ENCODE measurements at regions not wholly inside any gene's neighbourhood (a gene's known extent, or its start where the extent isn't known, plus 50 kb on each side); places are given as distances from the start of the nearest gene placed in this dataset.
"Not testable (repeated sequence)": the region's sequence is repeated elsewhere in the genome, so short reads cannot be mapped to it uniquely, and the experiment has no call there.

- FAIRE-seq (no peak), DNase-seq (peak; percentile 69 to 87)
- H3K27me3 ChIP-seq (ENCODE audit: control insufficient read depth in 3 of 3, insufficient read depth in 3 of 3, low read length in 3 of 3), result no peaks in the 10 kb centered on the region
- WGBS, 3 donors, result 7 to 20% (median 18%) methylated on average over 8 of the region's 8 CpGs
- H3K9me3 ChIP-seq (ENCODE audit: control insufficient read depth in 2 of 2, insufficient read depth in 1 of 2, low read depth in 1 of 2, low read length in 1 of 2), result no peaks in the 10 kb centered on the region
- peak overlapping the region in 2 of 3 donors; percentile 14 to 17 for H3K27ac ChIP-seq (ENCODE audit: low read depth in 1 of 3, low read length in 2 of 3)
- H3K36me3 ChIP-seq (ENCODE audit: control insufficient read depth in 3 of 3, insufficient read depth in 2 of 3, low read depth in 1 of 3, low read length in 3 of 3), result no peaks in the 10 kb centered on the region
- H3K4me1 ChIP-seq (ENCODE audit: control insufficient read depth in 3 of 3, insufficient read depth in 2 of 3, low read depth in 1 of 3, low read length in 2 of 3), result peaks cover 0 to 10% (median 6%) of the 10 kb centered on the region in 3 donors
- peak overlapping the region in 2 of 3 donors; percentile 34 for H3K4me3 ChIP-seq (ENCODE audit: low read depth in 1 of 3, low read length in 3 of 3)
These were observed 223.0 kb upstream of the SYNCRIP start for GRCh38 chr6:85865420-85866369.

- H3K4me1 ChIP-seq (ENCODE audit: control insufficient read depth in 3 of 3, insufficient read depth in 2 of 3, low read depth in 1 of 3, low read length in 2 of 3), result peaks cover 0 to 10% (median 6%) of the 10 kb centered on the region in 3 donors
- DNase-seq (peak; percentile 8 to 49), FAIRE-seq (no peak)
- WGBS, 3 donors, result 14 to 36% (median 24%) methylated on average over 7 of the region's 7 CpGs
- no peaks in the 10 kb centered on the region for H3K9me3 ChIP-seq (ENCODE audit: control insufficient read depth in 2 of 2, insufficient read depth in 1 of 2, low read depth in 1 of 2, low read length in 1 of 2)
- H3K27ac ChIP-seq (ENCODE audit: low read depth in 1 of 3, low read length in 2 of 3), result no peak overlapping the region
- H3K4me3 ChIP-seq (ENCODE audit: low read depth in 1 of 3, low read length in 3 of 3), result no peak overlapping the region
- H3K36me3 ChIP-seq (ENCODE audit: control insufficient read depth in 3 of 3, insufficient read depth in 2 of 3, low read depth in 1 of 3, low read length in 3 of 3), result no peaks in the 10 kb centered on the region
- H3K27me3 ChIP-seq (ENCODE audit: control insufficient read depth in 3 of 3, insufficient read depth in 3 of 3, low read length in 3 of 3), result no peaks in the 10 kb centered on the region
These were observed 222.0 kb upstream of the SYNCRIP start for GRCh38 chr6:85864453-85865401.

DNA sequence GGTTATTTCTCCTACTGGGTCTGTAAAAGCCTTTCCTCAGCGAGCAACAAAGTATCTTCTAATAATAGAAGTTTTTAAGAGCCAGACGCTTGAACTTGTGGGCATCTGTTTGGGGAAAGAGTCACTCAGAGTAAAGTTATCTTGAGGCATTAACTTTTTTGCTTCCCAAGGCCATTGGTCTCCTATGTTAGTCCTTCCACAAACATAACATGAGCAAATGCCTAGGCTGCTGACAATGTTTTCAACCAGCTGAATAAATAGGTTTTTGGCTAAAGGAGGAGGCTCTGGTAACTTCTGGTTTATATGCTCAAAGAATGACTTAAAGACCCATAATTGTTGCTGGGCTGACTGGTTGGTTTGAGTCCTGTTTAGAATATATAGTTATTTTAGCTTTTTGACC, 213.5 kb upstream of the SYNCRIP start:
- Histone ChIP-seq H3K4me1 (ENCODE audit: control insufficient read depth in 3 of 3, insufficient read depth in 2 of 3, low read depth in 1 of 3, low read length in 2 of 3) (no peaks in the 10 kb centered on the region), H3K36me3 (ENCODE audit: control insufficient read depth in 3 of 3, insufficient read depth in 2 of 3, low read depth in 1 of 3, low read length in 3 of 3) (no peaks in the 10 kb centered on the region), H3K4me3 (ENCODE audit: low read depth in 1 of 3, low read length in 3 of 3) (no peak overlapping the region), H3K27ac (ENCODE audit: low read depth in 1 of 3, low read length in 2 of 3) (no peak overlapping the region), H3K9me3 (ENCODE audit: control insufficient read depth in 2 of 2, insufficient read depth in 1 of 2, low read depth in 1 of 2, low read length in 1 of 2) (no peaks in the 10 kb centered on the region), H3K27me3 (ENCODE audit: control insufficient read depth in 3 of 3, insufficient read depth in 3 of 3, low read length in 3 of 3) (no peaks in the 10 kb centered on the region)
- WGBS, 3 donors, result 46 to 69% (median 63%) methylated on average over 2 of the region's 2 CpGs
- DNase-seq (no peak), FAIRE-seq (no peak)

DNA sequence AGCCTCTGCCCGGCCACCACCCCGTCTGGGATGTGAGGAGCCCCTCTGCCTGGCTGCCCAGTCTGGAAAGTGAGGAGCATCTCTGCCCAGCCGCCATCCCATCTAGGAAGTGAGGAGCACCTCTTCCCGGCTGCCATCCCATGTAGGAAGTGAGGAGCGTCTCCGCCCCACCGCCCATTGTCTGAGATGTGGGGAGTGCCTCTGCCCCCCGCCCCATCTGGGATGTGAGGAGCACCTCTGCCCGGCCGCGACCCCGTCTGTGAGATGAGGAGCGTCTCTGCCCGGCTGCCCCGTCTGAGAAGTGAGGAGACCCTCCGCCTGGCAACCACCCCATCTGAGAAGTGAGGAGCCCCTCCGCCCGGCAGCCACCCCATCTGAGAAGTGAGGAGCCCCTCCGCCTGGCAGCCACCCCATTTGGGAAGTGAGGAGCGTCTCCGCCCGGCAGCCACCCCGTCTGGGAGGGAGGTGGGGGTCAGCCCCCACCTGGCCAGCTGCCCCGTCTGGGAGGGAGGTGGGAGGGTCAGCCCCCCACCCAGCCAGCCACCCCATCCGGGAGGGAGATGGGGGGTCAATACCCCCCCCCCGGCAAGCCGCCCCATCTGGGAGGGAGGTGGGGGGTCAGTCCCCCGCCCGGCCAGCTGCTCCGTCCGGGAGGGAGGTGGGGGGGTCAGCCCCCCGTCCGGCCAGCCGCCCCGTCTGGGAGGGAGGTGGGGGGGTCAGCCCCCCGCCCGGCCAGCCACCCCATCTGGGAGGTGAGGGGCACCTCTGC, 195.8 kb upstream of the SYNCRIP start:
- H3K27me3 ChIP-seq (ENCODE audit: control insufficient read depth in 3 of 3, insufficient read depth in 3 of 3, low read length in 3 of 3); H3K4me1 ChIP-seq (ENCODE audit: control insufficient read depth in 3 of 3, insufficient read depth in 2 of 3, low read depth in 1 of 3, low read length in 2 of 3); FAIRE-seq; H3K36me3 ChIP-seq (ENCODE audit: control insufficient read depth in 3 of 3, insufficient read depth in 2 of 3, low read depth in 1 of 3, low read length in 3 of 3); H3K4me3 ChIP-seq (ENCODE audit: low read depth in 1 of 3, low read length in 3 of 3); DNase-seq; H3K27ac ChIP-seq (ENCODE audit: low read depth in 1 of 3, low read length in 2 of 3): not testable (repeated sequence)
- peaks cover 1 to 19% of the 10 kb centered on the region in 2 donors for H3K9me3 ChIP-seq (ENCODE audit: control insufficient read depth in 2 of 2, insufficient read depth in 1 of 2, low read depth in 1 of 2, low read length in 1 of 2)
- WGBS, 3 donors, result 93 to 96% (median 95%) methylated on average over 19 to 35 of the region's 37 CpGs

- no peak for FAIRE-seq
- Histone ChIP-seq H3K27ac (ENCODE audit: low read depth in 1 of 3, low read length in 2 of 3) (no peak overlapping the region), H3K36me3 (ENCODE audit: control insufficient read depth in 3 of 3, insufficient read depth in 2 of 3, low read depth in 1 of 3, low read length in 3 of 3) (no peaks in the 10 kb centered on the region), H3K9me3 (ENCODE audit: control insufficient read depth in 2 of 2, insufficient read depth in 1 of 2, low read depth in 1 of 2, low read length in 1 of 2) (peaks cover 0 to 36% of the 10 kb centered on the region in 2 donors), H3K4me1 (ENCODE audit: control insufficient read depth in 3 of 3, insufficient read depth in 2 of 3, low read depth in 1 of 3, low read length in 2 of 3) (no peaks in the 10 kb centered on the region), H3K4me3 (ENCODE audit: low read depth in 1 of 3, low read length in 3 of 3) (no peak overlapping the region), H3K27me3 (ENCODE audit: control insufficient read depth in 3 of 3, insufficient read depth in 3 of 3, low read length in 3 of 3) (no peaks in the 10 kb centered on the region)
- no peak for DNase-seq
These were observed 186.3 kb upstream of the SYNCRIP start for GRCh38 chr6:85828973-85829372.

- Histone ChIP-seq H3K27ac (ENCODE audit: low read depth in 1 of 3, low read length in 2 of 3) (no peak overlapping the region), H3K36me3 (ENCODE audit: control insufficient read depth in 3 of 3, insufficient read depth in 2 of 3, low read depth in 1 of 3, low read length in 3 of 3) (no peaks in the 10 kb centered on the region), H3K4me1 (ENCODE audit: control insufficient read depth in 3 of 3, insufficient read depth in 2 of 3, low read depth in 1 of 3, low read length in 2 of 3) (no peaks in the 10 kb centered on the region), H3K4me3 (ENCODE audit: low read depth in 1 of 3, low read length in 3 of 3) (no peak overlapping the region), H3K27me3 (ENCODE audit: control insufficient read depth in 3 of 3, insufficient read depth in 3 of 3, low read length in 3 of 3) (no peaks in the 10 kb centered on the region), H3K9me3 (ENCODE audit: control insufficient read depth in 2 of 2, insufficient read depth in 1 of 2, low read depth in 1 of 2, low read length in 1 of 2) (peaks cover 0 to 36% of the 10 kb centered on the region in 2 donors)
- 92 to 100% (median 100%) methylated on average over 1 of the region's 1 CpG for WGBS, 3 donors
- FAIRE-seq, result no peak
- DNase-seq, result no peak
These were observed 184.3 kb upstream of the SYNCRIP start for GRCh38 chr6:85826997-85827396.

DNA sequence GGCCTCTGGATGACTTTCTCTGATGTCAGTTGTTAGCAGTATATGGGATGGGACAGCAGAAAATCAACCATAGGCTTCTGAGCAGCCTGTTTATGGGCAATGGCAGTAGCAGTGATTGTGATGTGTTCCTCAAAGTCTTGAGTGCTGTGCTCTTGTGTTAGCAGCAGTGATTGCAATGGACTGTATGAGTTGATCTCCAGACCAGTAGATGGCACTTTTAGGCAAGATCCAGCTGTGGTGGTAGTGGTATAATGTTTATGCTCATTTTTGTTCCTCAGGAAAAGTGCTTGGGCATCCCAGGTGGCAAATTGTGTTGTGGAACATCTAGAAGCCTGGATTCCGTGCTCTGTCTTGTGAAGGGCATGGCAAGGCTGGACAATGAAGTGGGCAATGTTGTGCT, 181.6 kb upstream of the SYNCRIP start:
- Histone ChIP-seq H3K36me3 (ENCODE audit: control insufficient read depth in 3 of 3, insufficient read depth in 2 of 3, low read depth in 1 of 3, low read length in 3 of 3) (no peaks in the 10 kb centered on the region), H3K4me1 (ENCODE audit: control insufficient read depth in 3 of 3, insufficient read depth in 2 of 3, low read depth in 1 of 3, low read length in 2 of 3) (no peaks in the 10 kb centered on the region), H3K9me3 (ENCODE audit: control insufficient read depth in 2 of 2, insufficient read depth in 1 of 2, low read depth in 1 of 2, low read length in 1 of 2) (peaks cover 0 to 36% of the 10 kb centered on the region in 2 donors), H3K4me3 (ENCODE audit: low read depth in 1 of 3, low read length in 3 of 3) (no peak overlapping the region), H3K27me3 (ENCODE audit: control insufficient read depth in 3 of 3, insufficient read depth in 3 of 3, low read length in 3 of 3) (no peaks in the 10 kb centered on the region), H3K27ac (ENCODE audit: low read depth in 1 of 3, low read length in 2 of 3) (no peak overlapping the region)
- DNase-seq, result no peak
- FAIRE-seq, result no peak
- WGBS, 3 donors, result 71 to 74% (median 72%) methylated on average over 1 of the region's 1 CpG

- no peak overlapping the region for H3K27ac ChIP-seq (ENCODE audit: low read depth in 1 of 3, low read length in 2 of 3)
These were observed 167.9 kb upstream of the SYNCRIP start for GRCh38 chr6:85810558-85810957.

More at GRCh38 chr6:85810558-85810957, 167.9 kb upstream of the SYNCRIP start:
- no peaks in the 10 kb centered on the region for H3K36me3 ChIP-seq (ENCODE audit: control insufficient read depth in 3 of 3, insufficient read depth in 2 of 3, low read depth in 1 of 3, low read length in 3 of 3)
- H3K9me3 ChIP-seq (ENCODE audit: control insufficient read depth in 2 of 2, insufficient read depth in 1 of 2, low read depth in 1 of 2, low read length in 1 of 2), result peaks cover 0 to 28% of the 10 kb centered on the region in 2 donors
- H3K4me3 ChIP-seq (ENCODE audit: low read depth in 1 of 3, low read length in 3 of 3), result no peak overlapping the region
- no peak for DNase-seq
- WGBS, 3 donors, result 31 to 63% (median 61%) methylated on average over 1 of the region's 1 CpG
- FAIRE-seq, result no peak
- H3K27me3 ChIP-seq (ENCODE audit: control insufficient read depth in 3 of 3, insufficient read depth in 3 of 3, low read length in 3 of 3), result no peaks in the 10 kb centered on the region
- no peaks in the 10 kb centered on the region for H3K4me1 ChIP-seq (ENCODE audit: control insufficient read depth in 3 of 3, insufficient read depth in 2 of 3, low read depth in 1 of 3, low read length in 2 of 3)

Data from small intestine (tissue), 7 donors.